Mesenchymal stem cell (in vitro differentiated cells and primary cell): ENCODE measurements at regions not wholly inside any gene's neighbourhood (a gene's known extent, or its start where the extent isn't known, plus 50 kb on each side); places are given as distances from the start of the nearest gene placed in this dataset.

ENCODE experiments used
- DNase-seq: peaks from one replicate; pipeline ENCODE4 v3.0.0-alpha.2; 2013
- H2AFZ ChIP-seq: one replicate; pipeline ENCODE4 v1.6.1; 2013; ENCODE audit warnings: low read depth, mild to moderate bottlenecking, control low read depth, inconsistent platforms, low read length, moderate library complexity
- H2AK5ac ChIP-seq: 2 replicates; pipeline ENCODE4 v1.6.1; 2013; ENCODE audit warnings: low read length, moderate library complexity, mild to moderate bottlenecking, inconsistent platforms; ENCODE audit not compliant: severe bottlenecking
- H2BK120ac ChIP-seq: one replicate; pipeline ENCODE4 v1.6.1; 2013; ENCODE audit warnings: low read depth, mild to moderate bottlenecking, inconsistent platforms, low read length, moderate library complexity
- H2BK12ac ChIP-seq, 2 experiments: one replicate each; pipeline ENCODE4 v1.6.1; 2013; ENCODE audit warnings: inconsistent platforms in 2 of 2, low read length in 2 of 2, mild to moderate bottlenecking in 2 of 2, moderate library complexity in 2 of 2, control low read depth in 1 of 2
- H2BK15ac ChIP-seq: one replicate; pipeline ENCODE4 v1.6.1; 2013; ENCODE audit warnings: mild to moderate bottlenecking, low read depth, inconsistent platforms; ENCODE audit not compliant: poor library complexity, severe bottlenecking
- H2BK5ac ChIP-seq: 2 replicates; pipeline ENCODE4 v1.6.1; 2013; ENCODE audit warnings: low read depth, mild to moderate bottlenecking, low read length, control low read depth, inconsistent platforms; ENCODE audit not compliant: poor library complexity, severe bottlenecking
- H3K14ac ChIP-seq, 2 experiments: one replicate each; pipeline ENCODE4 v1.6.1; 2013; ENCODE audit warnings: inconsistent platforms in 2 of 2, low read length in 2 of 2, control low read depth in 1 of 2, mild to moderate bottlenecking in 1 of 2, moderate library complexity in 1 of 2
- H3K18ac ChIP-seq, 2 experiments: one replicate each; pipeline ENCODE4 v1.6.1; 2013; ENCODE audit warnings: inconsistent platforms in 2 of 2, low read length in 2 of 2, control low read depth in 1 of 2, low read depth in 1 of 2, mild to moderate bottlenecking in 1 of 2
- H3K23ac ChIP-seq, 2 experiments: one replicate each; pipeline ENCODE4 v1.6.1; 2013; ENCODE audit warnings: inconsistent platforms in 2 of 2, low read length in 2 of 2, mild to moderate bottlenecking in 2 of 2, moderate library complexity in 2 of 2, control low read depth in 1 of 2
- H3K27ac ChIP-seq: 2 replicates; pipeline ENCODE4 v1.5.1; 2013; ENCODE audit warnings: mild to moderate bottlenecking, moderate library complexity, low read length, control low read depth, inconsistent platforms; ENCODE audit not compliant: poor library complexity, severe bottlenecking
- H3K27me3 ChIP-seq, 2 experiments: 2 replicates each; pipeline versions ENCODE4 v1.6.1 to v1.7.0; 2013; ENCODE audit warnings: low read length in 2 of 2, mild to moderate bottlenecking in 2 of 2, moderate library complexity in 2 of 2, control low read depth in 1 of 2, inconsistent platforms in 1 of 2; ENCODE audit not compliant: control insufficient read depth in 1 of 2, insufficient read depth in 1 of 2
- H3K36me3 ChIP-seq, 2 experiments: 2 replicates each; pipeline versions ENCODE4 v1.6.1 to v1.7.0; 2013; ENCODE audit warnings: low read length in 2 of 2, control low read depth in 1 of 2, inconsistent platforms in 1 of 2, low read depth in 1 of 2, mild to moderate bottlenecking in 1 of 2; ENCODE audit not compliant: insufficient read depth in 2 of 2, control insufficient read depth in 1 of 2
- H3K4ac ChIP-seq, 2 experiments: one replicate each; pipeline ENCODE4 v1.6.1; 2013; ENCODE audit warnings: inconsistent platforms in 2 of 2, low read length in 2 of 2, mild to moderate bottlenecking in 2 of 2, moderate library complexity in 2 of 2, control low read depth in 1 of 2, low read depth in 1 of 2
- H3K4me1 ChIP-seq: 2 replicates; pipeline ENCODE4 v1.6.1; 2013; ENCODE audit warnings: low read depth, low read length, control low read depth; ENCODE audit not compliant: control insufficient read depth, insufficient read depth
- H3K4me2 ChIP-seq: 2 replicates; pipeline ENCODE4 v1.6.1; 2013; ENCODE audit warnings: low read length, mild to moderate bottlenecking, inconsistent platforms; ENCODE audit not compliant: poor library complexity, severe bottlenecking
- H3K4me3 ChIP-seq, 2 experiments: 2 replicates each; pipeline versions ENCODE4 v1.5.1 to v1.7.0; 2013; ENCODE audit warnings: low read length in 2 of 2, mild to moderate bottlenecking in 2 of 2, control low read depth in 1 of 2, low read depth in 1 of 2; ENCODE audit not compliant: insufficient read depth in 1 of 2
- H3K79me1 ChIP-seq: replicated peaks from 2 replicates; pipeline ENCODE4 v1.6.1; 2013; ENCODE audit warnings: mild to moderate bottlenecking, control low read depth, low read length, inconsistent platforms; ENCODE audit not compliant: poor library complexity, severe bottlenecking
- H3K9ac ChIP-seq: 2 replicates; pipeline ENCODE4 v1.7.0; 2013; ENCODE audit warnings: mild to moderate bottlenecking, low read length, moderate library complexity
- H3K9me3 ChIP-seq: 2 replicates; pipeline ENCODE4 v1.7.0; 2013; ENCODE audit warnings: mild to moderate bottlenecking, low read length; ENCODE audit not compliant: control insufficient read depth
- H4K8ac ChIP-seq: one replicate; pipeline ENCODE4 v1.6.1; 2013; ENCODE audit warnings: inconsistent platforms, mild to moderate bottlenecking, low read length, moderate library complexity
- H4K91ac ChIP-seq: one replicate; pipeline ENCODE4 v1.6.1; 2013; ENCODE audit warnings: mild to moderate bottlenecking, low read length, inconsistent platforms
- WGBS: methylation state at CpG from one replicate; pipeline ENCODE4 v1.1.7; 2013; ENCODE audit warnings: mixed read lengths; 5-methylcytosine and 5-hydroxymethylcytosine counted together

DNA sequence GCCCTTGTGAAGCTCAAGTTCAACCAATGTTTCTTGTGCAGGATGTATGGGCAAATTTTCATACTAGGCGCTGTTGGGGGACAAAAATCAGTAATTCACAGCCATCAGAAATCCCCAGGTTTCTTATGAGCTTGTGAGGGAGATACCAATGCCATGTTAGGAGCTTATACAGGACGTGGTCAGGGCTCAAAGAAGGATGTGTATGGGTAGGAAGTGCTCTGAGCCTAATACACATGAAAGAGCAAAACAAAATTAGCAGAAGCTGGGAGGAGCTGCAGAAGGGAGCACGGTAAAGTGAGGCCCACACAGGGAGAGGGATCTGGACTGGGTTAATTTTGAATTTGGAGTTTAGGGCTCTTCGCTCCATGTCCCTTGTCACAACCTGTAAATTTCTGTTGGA lies 114.6 kb upstream of the MAP3K1 start:
- Histone ChIP-seq H2AFZ (no peak overlapping the region), H4K91ac (no peak overlapping the region), H2AK5ac (no peak overlapping the region), H2BK5ac (no peak overlapping the region), H3K14ac (no peak overlapping the region), H3K9me3 (no peaks in the 10 kb centered on the region), H3K79me1 (no peaks in the 10 kb centered on the region), H3K18ac (no peak overlapping the region), H3K36me3 (no peaks in the 10 kb centered on the region), H3K4me1 (peaks cover 2% of the 10 kb centered on the region), H2BK120ac (no peak overlapping the region), H3K23ac (no peak overlapping the region), H3K4ac (no peak overlapping the region), H3K9ac (no peak overlapping the region), H4K8ac (no peak overlapping the region), H3K27ac (no peak overlapping the region), H2BK12ac (no peak overlapping the region), H3K27me3 (peaks cover 0 to 13% of the 10 kb centered on the region in 2 experiments), H2BK15ac (no peak overlapping the region), H3K4me2 (no peak overlapping the region), H3K4me3 (no peak overlapping the region)
- DNase-seq: no peak
- 85% methylated on average over 4 of the region's 4 CpGs for WGBS

DNA sequence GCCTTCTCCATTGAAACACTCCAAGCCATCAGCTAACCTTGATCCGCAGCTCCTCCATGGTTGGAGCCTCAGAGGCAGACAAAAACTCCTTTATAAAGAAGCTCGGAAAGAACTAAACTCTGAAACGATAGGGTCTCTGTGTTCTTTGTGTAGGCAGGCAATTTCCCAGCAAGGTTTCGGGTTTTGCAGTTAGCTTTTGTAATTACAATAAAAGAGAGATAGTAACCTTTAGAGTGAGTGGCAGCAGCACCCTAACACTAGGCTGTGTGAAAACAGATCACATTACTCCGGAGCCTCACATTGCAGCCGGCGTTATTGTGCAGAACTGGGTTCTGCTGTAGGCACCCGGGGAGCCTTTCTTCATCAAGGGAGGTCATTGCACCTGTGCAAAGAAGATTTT lies 115.8 kb upstream of the MAP3K1 start:
- Histone ChIP-seq H2BK12ac (no peak overlapping the region), H3K27ac (no peak overlapping the region), H3K4me2 (no peak overlapping the region), H3K4me1 (peaks cover 2% of the 10 kb centered on the region), H3K9me3 (no peaks in the 10 kb centered on the region), H4K91ac (no peak overlapping the region), H4K8ac (no peak overlapping the region), H2AFZ (no peak overlapping the region), H3K36me3 (no peaks in the 10 kb centered on the region), H3K23ac (no peak overlapping the region), H3K9ac (no peak overlapping the region), H3K4ac (no peak overlapping the region), H3K14ac (no peak overlapping the region), H2AK5ac (no peak overlapping the region), H3K79me1 (no peaks in the 10 kb centered on the region), H2BK15ac (no peak overlapping the region), H3K27me3 (peaks cover 0 to 13% of the 10 kb centered on the region in 2 experiments), H3K4me3 (no peak overlapping the region), H2BK5ac (no peak overlapping the region), H3K18ac (no peak overlapping the region), H2BK120ac (no peak overlapping the region)
- WGBS: 90% methylated on average over 8 of the region's 8 CpGs
- DNase-seq: no peak

DNA sequence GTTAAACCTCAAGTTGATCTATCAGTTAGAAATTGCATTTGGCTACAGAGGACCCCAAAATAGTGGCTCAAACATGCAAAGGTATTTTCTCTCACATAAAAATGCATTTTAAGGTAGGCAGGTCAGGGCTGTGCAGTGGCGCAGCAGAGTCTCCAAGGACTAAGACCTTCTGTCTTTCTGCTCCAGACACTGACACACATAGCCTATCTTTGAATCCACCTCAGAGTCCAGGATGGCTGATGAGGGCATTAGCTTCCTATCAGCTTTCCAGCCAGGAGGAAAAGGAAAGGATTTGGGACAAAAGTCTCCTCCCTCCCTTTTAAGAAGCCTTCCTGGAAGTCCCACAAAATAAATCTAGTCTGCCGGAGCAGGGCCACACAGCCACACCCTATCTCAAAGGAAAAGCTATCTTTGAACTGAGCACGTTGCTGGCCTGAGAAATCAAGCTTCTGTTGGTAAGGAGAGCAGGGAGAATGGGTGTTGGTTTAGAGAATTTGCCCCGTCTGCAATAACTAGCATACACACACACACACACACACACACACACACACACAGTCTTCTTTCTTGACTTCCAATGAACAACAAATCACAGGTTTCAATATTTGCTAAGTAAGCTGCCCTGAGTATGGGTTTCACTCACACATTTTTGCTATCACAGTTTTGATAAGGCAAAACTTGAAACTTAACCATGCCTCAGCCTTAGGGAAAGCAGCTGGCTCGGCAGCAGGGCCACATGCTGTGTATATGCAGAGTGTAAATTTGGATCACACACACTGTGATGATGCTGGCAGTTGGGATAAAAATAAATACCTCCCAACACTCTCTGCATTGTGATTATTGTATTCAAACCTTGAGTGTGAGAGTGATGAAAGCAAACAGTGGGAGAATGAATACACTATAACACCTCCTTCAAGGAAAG lies 116.6 kb upstream of the MAP3K1 start:
- Histone ChIP-seq H3K4me2 (no peak overlapping the region), H3K4me1 (peaks cover 2% of the 10 kb centered on the region), H3K18ac (peak overlapping the region in 1 of 2 experiments; percentile 46), H3K9ac (no peak overlapping the region), H4K8ac (no peak overlapping the region), H2AK5ac (no peak overlapping the region), H3K9me3 (no peaks in the 10 kb centered on the region), H3K23ac (no peak overlapping the region), H2BK12ac (peak overlapping the region in 1 of 2 experiments; percentile 11), H2BK5ac (no peak overlapping the region), H3K14ac (no peak overlapping the region), H2BK15ac (no peak overlapping the region), H2AFZ (no peak overlapping the region), H3K27ac (no peak overlapping the region), H3K27me3 (peaks cover 0 to 7% of the 10 kb centered on the region in 2 experiments), H3K79me1 (no peaks in the 10 kb centered on the region), H2BK120ac (no peak overlapping the region), H4K91ac (peak overlapping the region; percentile 7), H3K36me3 (no peaks in the 10 kb centered on the region), H3K4me3 (no peak overlapping the region), H3K4ac (no peak overlapping the region)
- DNase-seq: no peak
- WGBS: 100% methylated on average over 2 of the region's 5 CpGs

DNA sequence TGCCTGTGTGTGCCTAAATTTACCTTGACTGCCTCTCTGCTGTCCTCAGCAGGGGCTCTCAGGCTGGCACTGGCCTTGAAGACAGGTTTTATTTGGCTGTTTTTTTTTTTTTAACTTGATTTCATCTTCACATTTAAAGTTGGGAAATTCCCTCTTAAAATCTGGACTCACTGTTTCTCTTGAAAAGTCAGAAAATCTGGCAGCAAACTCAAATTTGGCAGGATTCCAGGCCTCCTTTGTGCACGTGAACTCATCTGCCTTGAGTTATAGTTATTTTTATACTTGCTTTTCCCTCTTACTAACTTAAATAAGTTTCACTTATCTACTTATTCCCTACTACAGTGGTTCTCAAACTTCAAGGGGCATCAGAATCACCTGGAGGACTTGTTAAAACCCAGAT lies 118.4 kb upstream of the MAP3K1 start:
- no peaks in the 10 kb centered on the region for H3K27me3 ChIP-seq
- H3K23ac ChIP-seq: no peak overlapping the region
- H3K9me3 ChIP-seq: no peaks in the 10 kb centered on the region
- H3K79me1 ChIP-seq: no peaks in the 10 kb centered on the region
- H2AFZ ChIP-seq: no peak overlapping the region
- H3K36me3 ChIP-seq: no peaks in the 10 kb centered on the region
- no peak overlapping the region for H3K14ac ChIP-seq
- no peak overlapping the region for H2BK12ac ChIP-seq
- no peak for DNase-seq
- no peak overlapping the region for H3K4me2 ChIP-seq
- H3K4ac ChIP-seq: no peak overlapping the region
- H4K8ac ChIP-seq: no peak overlapping the region
- no peak overlapping the region for H3K27ac ChIP-seq
- H2BK15ac ChIP-seq: no peak overlapping the region
- H2BK120ac ChIP-seq: no peak overlapping the region
- 57% methylated on average over 1 of the region's 1 CpG for WGBS
- H3K4me1 ChIP-seq: peaks cover 2% of the 10 kb centered on the region
- H2AK5ac ChIP-seq: no peak overlapping the region
- no peak overlapping the region for H2BK5ac ChIP-seq
- no peak overlapping the region for H4K91ac ChIP-seq
- H3K18ac ChIP-seq: no peak overlapping the region
- no peak overlapping the region for H3K4me3 ChIP-seq
- no peak overlapping the region for H3K9ac ChIP-seq
